CD14-positive monocyte (primary cell): ENCODE measurements at regions not wholly inside any gene's neighbourhood (a gene's known extent, or its start where the extent isn't known, plus 50 kb on each side); places are given as distances from the start of the nearest gene placed in this dataset.

ENCODE experiments used
- DNase-seq, 3 donors: peaks; one replicate each; pipeline ENCODE4 v3.0.0-alpha.2; 2011 to 2022
- H2AFZ ChIP-seq: 2 replicates; pipeline ENCODE4 v1.6.0; 2012; ENCODE audit warnings: mild to moderate bottlenecking, low read depth, low read length, inconsistent platforms; ENCODE audit not compliant: insufficient read depth, poor library complexity, severe bottlenecking
- H3K27ac ChIP-seq, 2 donors: 1 replicate in 1 of 2; 2 replicates in 1 of 2; pipeline ENCODE4 v1.5.1; 2012 to 2013; ENCODE audit warnings: low read length in 2 of 2, control low read depth in 1 of 2, inconsistent platforms in 1 of 2, low read depth in 1 of 2, mild to moderate bottlenecking in 1 of 2
- H3K27me3 ChIP-seq, 2 donors: one replicate each; pipeline versions ENCODE4 v1.6.0 to v1.6.1; 2011 to 2013; ENCODE audit warnings: low read length in 2 of 2; ENCODE audit not compliant: control insufficient read depth in 2 of 2, insufficient read depth in 2 of 2
- H3K36me3 ChIP-seq, 2 donors: replicated peaks in 1 of 2; 1 replicate in 1 of 2; 2 replicates in 1 of 2; pipeline versions ENCODE4 v1.5.1 to v1.6.1; 2012 to 2013; ENCODE audit warnings: low read length in 2 of 2, control low read depth in 1 of 2, inconsistent platforms in 1 of 2, mild to moderate bottlenecking in 1 of 2; ENCODE audit not compliant: insufficient read depth in 2 of 2, control insufficient read depth in 1 of 2
- H3K4me1 ChIP-seq, 2 donors: 1 replicate in 1 of 2; 2 replicates in 1 of 2; pipeline versions ENCODE4 v1.5.1 to v1.6.1; 2012 to 2013; ENCODE audit warnings: low read length in 2 of 2, control low read depth in 1 of 2, inconsistent platforms in 1 of 2, mild to moderate bottlenecking in 1 of 2, moderate library complexity in 1 of 2; ENCODE audit not compliant: insufficient read depth in 2 of 2, control insufficient read depth in 1 of 2
- H3K4me2 ChIP-seq: replicated peaks from 2 replicates; pipeline ENCODE3; 2012; ENCODE audit warnings: low read length, moderate library complexity, mild to moderate bottlenecking; ENCODE audit not compliant: poor library complexity, severe bottlenecking; ENCODE audit errors: extremely low read depth
- H3K4me3 ChIP-seq, 3 experiments: fragments of 200-600 bp in 1 of 3; sonication (generic) in 1 of 3; replicated peaks in 1 of 3; 1 replicate in 2 of 3; 2 replicates in 1 of 3; pipeline ENCODE4 v1.5.1; 2011 to 2013; ENCODE audit warnings: low read length in 3 of 3, mild to moderate bottlenecking in 3 of 3, control low read depth in 2 of 3, low read depth in 2 of 3, inconsistent platforms in 1 of 3, moderate library complexity in 1 of 3
- H3K79me2 ChIP-seq: 2 replicates; pipeline ENCODE4 v1.6.0; 2012; ENCODE audit warnings: mild to moderate bottlenecking, control low read depth, inconsistent platforms, low read length, moderate library complexity; ENCODE audit not compliant: insufficient read depth
- H3K9ac ChIP-seq: 2 replicates; pipeline ENCODE4 v1.6.0; 2017; ENCODE audit warnings: low read length, mild to moderate bottlenecking; ENCODE audit not compliant: insufficient read depth, poor library complexity, severe bottlenecking
- H3K9me3 ChIP-seq, 2 donors: replicated peaks in 1 of 2; 1 replicate in 1 of 2; 2 replicates in 1 of 2; pipeline versions ENCODE4 v1.5.1 to v1.6.1; 2012 to 2013; ENCODE audit warnings: low read length in 2 of 2, control low read depth in 1 of 2; ENCODE audit not compliant: control insufficient read depth in 1 of 2, insufficient read depth in 1 of 2
- H4K20me1 ChIP-seq: 2 replicates; pipeline ENCODE4 v1.6.0; 2012; ENCODE audit warnings: mild to moderate bottlenecking, low read length, control low read depth, moderate library complexity; ENCODE audit not compliant: insufficient read depth
- H3K27ac Mint-ChIP-seq, 7 donors: one replicate each; pipeline ENCODE4 v1.8.0; 2020; ENCODE audit warnings: mild to moderate bottlenecking in 7 of 7, mixed read lengths in 7 of 7, moderate library complexity in 6 of 7, inconsistent platforms in 2 of 7
- H3K27me3 Mint-ChIP-seq, 3 donors: one replicate each; pipeline ENCODE4 v1.8.0; 2021 to 2022; ENCODE audit warnings: low read depth in 3 of 3, mild to moderate bottlenecking in 3 of 3, mixed read lengths in 3 of 3, moderate library complexity in 3 of 3, inconsistent platforms in 1 of 3
- H3K36me3 Mint-ChIP-seq, 2 donors: one replicate each; pipeline ENCODE4 v1.8.0; 2020; ENCODE audit warnings: mixed read lengths in 2 of 2, inconsistent platforms in 1 of 2, mild to moderate bottlenecking in 1 of 2
- H3K4me1 Mint-ChIP-seq: one replicate; pipeline ENCODE4 v1.8.0; 2020; ENCODE audit warnings: mild to moderate bottlenecking, mixed read lengths
- H3K4me3 Mint-ChIP-seq, 2 donors: one replicate each; pipeline ENCODE4 v1.8.0; 2020; ENCODE audit warnings: mild to moderate bottlenecking in 2 of 2, mixed read lengths in 2 of 2, moderate library complexity in 1 of 2
- H3K9me3 Mint-ChIP-seq, 7 donors: one replicate each; pipeline ENCODE4 v1.8.0; 2020 to 2022; ENCODE audit warnings: mixed read lengths in 7 of 7, mild to moderate bottlenecking in 6 of 7, moderate library complexity in 6 of 7, inconsistent platforms in 2 of 7
- WGBS: methylation state at CpG from one replicate; pipeline ENCODE4 v1.1.5; 2013; ENCODE audit warnings: missing lambda C conversion rate; ENCODE audit not compliant: insufficient coverage; 5-methylcytosine and 5-hydroxymethylcytosine counted together
- intact Hi-C, 2 donors: fragments of 100-400 bp; cut with micrococcal nuclease; formaldehyde crosslinking; loops; one replicate each; pipeline versions ENCODE4 v1.15.0 to v1.15.1; 2023
- TF ChIP-seq, protein P1 (sequence below): fragments of 200-600 bp; IDR thresholded peaks from one replicate; pipeline ENCODE4 v1.8.0; 2022; ENCODE audit warnings: antibody characterized with exemption, mild to moderate bottlenecking

DNA sequence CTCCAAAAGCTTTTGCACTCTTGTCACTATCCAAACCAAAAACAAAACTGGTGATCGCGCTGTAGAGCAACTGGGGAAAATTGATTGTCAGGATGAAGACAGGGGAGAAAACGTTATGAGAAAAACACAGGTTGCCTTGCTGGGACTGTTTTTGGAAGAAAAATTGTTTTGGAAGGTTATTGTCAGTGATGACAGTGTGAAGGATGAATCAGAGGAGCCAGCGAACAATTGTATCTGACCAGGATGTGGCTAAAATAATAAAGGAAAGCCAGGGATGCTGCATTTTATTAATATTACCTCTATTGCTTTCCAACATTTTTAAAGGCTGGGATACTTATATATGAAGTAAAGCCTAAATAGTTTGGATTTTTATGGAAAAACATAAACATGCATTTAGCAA, 334.0 kb downstream of the SPRY2 start:
- Histone ChIP-seq H2AFZ (no peak overlapping the region), H3K4me3 (no peak overlapping the region), H3K9me3 (no peaks in the 10 kb centered on the region), H3K27me3 (no peaks in the 10 kb centered on the region), H3K79me2 (no peaks in the 10 kb centered on the region), H4K20me1 (no peaks in the 10 kb centered on the region), H3K4me1 (no peaks in the 10 kb centered on the region), H3K9ac (no peak overlapping the region), H3K4me2 (no peak overlapping the region), H3K36me3 (no peaks in the 10 kb centered on the region), H3K27ac (no peak overlapping the region)
- WGBS: 60% methylated on average over 1 of the region's 4 CpGs
- intact Hi-C loops: no loop called here
- Mint-ChIP-seq H3K27me3 (no peaks in the 10 kb centered on the region), H3K27ac (no peak overlapping the region), H3K36me3 (no peaks in the 10 kb centered on the region), H3K9me3 (no peaks in the 10 kb centered on the region), H3K4me1 (no peaks in the 10 kb centered on the region), H3K4me3 (no peak overlapping the region)
- no peak for DNase-seq
- TF ChIP-seq, protein P1, sequence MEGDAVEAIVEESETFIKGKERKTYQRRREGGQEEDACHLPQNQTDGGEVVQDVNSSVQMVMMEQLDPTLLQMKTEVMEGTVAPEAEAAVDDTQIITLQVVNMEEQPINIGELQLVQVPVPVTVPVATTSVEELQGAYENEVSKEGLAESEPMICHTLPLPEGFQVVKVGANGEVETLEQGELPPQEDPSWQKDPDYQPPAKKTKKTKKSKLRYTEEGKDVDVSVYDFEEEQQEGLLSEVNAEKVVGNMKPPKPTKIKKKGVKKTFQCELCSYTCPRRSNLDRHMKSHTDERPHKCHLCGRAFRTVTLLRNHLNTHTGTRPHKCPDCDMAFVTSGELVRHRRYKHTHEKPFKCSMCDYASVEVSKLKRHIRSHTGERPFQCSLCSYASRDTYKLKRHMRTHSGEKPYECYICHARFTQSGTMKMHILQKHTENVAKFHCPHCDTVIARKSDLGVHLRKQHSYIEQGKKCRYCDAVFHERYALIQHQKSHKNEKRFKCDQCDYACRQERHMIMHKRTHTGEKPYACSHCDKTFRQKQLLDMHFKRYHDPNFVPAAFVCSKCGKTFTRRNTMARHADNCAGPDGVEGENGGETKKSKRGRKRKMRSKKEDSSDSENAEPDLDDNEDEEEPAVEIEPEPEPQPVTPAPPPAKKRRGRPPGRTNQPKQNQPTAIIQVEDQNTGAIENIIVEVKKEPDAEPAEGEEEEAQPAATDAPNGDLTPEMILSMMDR: no peak

DNA sequence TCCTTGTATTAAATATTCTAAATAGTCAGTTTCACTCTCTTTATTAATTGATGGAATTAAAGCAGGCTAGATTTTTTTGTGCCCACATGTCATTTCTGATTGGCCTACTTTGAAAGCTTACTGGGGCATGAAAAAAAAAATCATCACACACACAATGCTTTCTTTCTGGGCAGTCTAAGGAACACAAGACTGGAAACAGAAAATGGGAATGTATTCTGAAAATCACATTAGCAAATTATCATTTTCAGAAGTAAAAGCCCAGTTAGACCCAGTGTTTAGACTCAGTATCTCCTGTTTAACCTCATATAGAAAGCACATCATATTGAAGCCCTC, 339.4 kb downstream of the SPRY2 start:
- Histone ChIP-seq H3K9ac (no peak overlapping the region), H2AFZ (no peak overlapping the region), H3K27ac (no peak overlapping the region), H4K20me1 (no peaks in the 10 kb centered on the region), H3K79me2 (no peaks in the 10 kb centered on the region), H3K4me3 (no peak overlapping the region), H3K36me3 (no peaks in the 10 kb centered on the region), H3K4me2 (no peak overlapping the region), H3K27me3 (no peaks in the 10 kb centered on the region), H3K9me3 (no peaks in the 10 kb centered on the region), H3K4me1 (no peaks in the 10 kb centered on the region)
- Mint-ChIP-seq H3K4me1 (no peaks in the 10 kb centered on the region), H3K36me3 (no peaks in the 10 kb centered on the region), H3K9me3 (no peaks in the 10 kb centered on the region), H3K27me3 (no peaks in the 10 kb centered on the region), H3K27ac (no peak overlapping the region), H3K4me3 (no peak overlapping the region)
- no peak for DNase-seq
- intact Hi-C loops: no loop called here
- TF ChIP-seq, protein P1: no peak
